AG09319 (cell line): ENCODE measurements at regions not wholly inside any gene's neighbourhood (a gene's known extent, or its start where the extent isn't known, plus 50 kb on each side); places are given as distances from the start of the nearest gene placed in this dataset.
A peak's percentile ranks its signal among the peaks of the same experiment; 100 is the strongest.

Source experiments
- DNase-seq: peaks from one replicate; pipeline ENCODE4 v3.0.0-alpha.2; 2010; ENCODE audit warnings: low read depth; ENCODE audit errors: extremely low read depth
- CTCF ChIP-seq: IDR thresholded peaks from 2 replicates; pipeline ENCODE4 v1.5.1; 2011; ENCODE audit warnings: low read depth, mild to moderate bottlenecking, inconsistent platforms, low read length, moderate library complexity

DNA sequence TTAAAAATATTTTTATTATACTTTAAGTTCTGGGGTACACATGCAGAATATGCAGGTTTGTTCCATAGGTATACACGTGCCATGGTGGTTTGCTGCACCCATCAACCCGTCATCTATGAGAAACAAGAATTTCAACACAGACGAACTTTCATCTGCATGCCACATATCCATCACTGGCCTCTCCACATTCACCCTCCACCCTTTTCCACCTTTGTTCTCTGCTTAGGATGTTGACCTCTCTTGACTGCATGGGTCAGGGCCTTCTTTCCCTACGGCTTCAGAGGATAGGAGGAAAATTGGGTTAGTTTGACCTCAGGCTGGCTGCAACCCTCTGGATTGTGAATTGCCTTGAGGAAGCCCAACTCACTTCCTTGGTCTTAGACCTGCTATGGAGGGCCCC, 260.9 kb downstream of the MREG start:
- no peak for TF ChIP-seq CTCF
- DNase-seq, result no peak

GRCh38 chr2:215751911-215752272, 261.5 kb downstream of the MREG start:
- no peak for DNase-seq
- TF ChIP-seq CTCF, result no peak

- TF ChIP-seq CTCF, result no peak
- DNase-seq, result no peak
Observed at GRCh38 chr2:215751200-215751910, 262.0 kb downstream of the MREG start.

GRCh38 chr2:215750763-215751162, 262.6 kb downstream of the MREG start:
- no peak for DNase-seq
- no peak for TF ChIP-seq CTCF

DNA sequence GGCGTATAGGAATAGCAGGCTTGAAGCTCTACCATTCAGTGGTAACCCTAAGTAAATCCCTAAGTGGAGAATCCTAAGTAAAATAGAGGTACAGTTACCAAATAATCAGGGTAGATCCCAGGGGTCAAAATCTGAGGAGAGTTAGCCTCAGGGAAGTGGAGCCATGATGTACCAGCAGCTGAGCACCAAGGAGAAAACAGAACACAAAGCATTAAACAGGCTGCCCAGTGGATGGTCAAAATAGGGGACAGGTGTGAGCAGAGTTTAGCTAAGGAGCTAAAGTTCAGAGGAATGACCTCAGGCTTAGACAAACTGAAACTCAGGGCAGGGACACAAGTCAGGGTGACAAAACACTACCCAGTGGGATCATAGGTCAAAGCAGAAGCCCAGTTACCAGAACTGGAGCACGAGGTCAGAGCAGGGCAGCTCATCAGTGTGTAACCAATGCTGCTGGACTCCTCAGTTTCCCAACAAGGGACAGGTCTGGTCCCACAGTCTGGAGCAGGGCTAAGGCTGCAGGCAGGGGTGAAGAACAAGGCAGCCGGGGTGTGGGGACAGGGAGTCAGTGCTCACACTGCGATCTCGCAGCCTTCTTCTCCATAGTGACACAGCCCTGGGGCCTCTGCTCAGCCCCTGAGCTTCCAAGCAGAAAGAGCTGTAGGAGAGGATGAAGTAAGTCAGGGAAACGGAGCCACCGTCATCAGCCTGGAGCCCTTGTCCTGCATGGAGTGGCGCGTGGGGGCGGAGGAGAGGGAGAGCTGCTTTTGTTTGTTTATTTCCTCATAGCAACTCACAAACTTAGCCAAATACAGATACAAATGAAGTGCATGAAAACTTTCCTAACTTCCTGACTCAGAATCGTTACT, 264.0 kb downstream of the MREG start:
- no peak for TF ChIP-seq CTCF
- peak; percentile 82 for DNase-seq

- TF ChIP-seq CTCF, result no peak
- no peak for DNase-seq
Observed at GRCh38 chr2:215748446-215748845, 264.9 kb downstream of the MREG start.
